ENCODE measurements at regions not wholly inside any gene's neighbourhood (a gene's known extent, or its start where the extent isn't known, plus 50 kb on each side); places are given as distances from the start of the nearest gene placed in this dataset.

GRCh38 chr4:13166214-13166613 lies 317.9 kb downstream of the RAB28 start:
- ChIA-PET CTCF (no interaction called here), POLR2A (no interaction called here)
- Histone ChIP-seq H3K27me3 (replicated peaks in 2 of 5; ENCODE audit: control insufficient read depth in 4 of 5, insufficient read depth in 5 of 5, low read length in 4 of 5) (no peaks in the 10 kb centered on the region), H3K27ac (ENCODE audit: insufficient read depth in 1 of 2, low read depth in 1 of 2, low read length in 2 of 2, poor library complexity in 1 of 2, severe bottlenecking in 2 of 2) (no peak overlapping the region), H3K9me3 (ENCODE audit: control extremely low read depth in 1 of 5, control insufficient read depth in 4 of 5, insufficient read depth in 2 of 5, low read depth in 1 of 5, low read length in 4 of 5) (no peaks in the 10 kb centered on the region), H3K4me3 (ENCODE audit: control insufficient read depth in 1 of 7, extremely low read depth in 1 of 7, insufficient read depth in 4 of 7, low read depth in 2 of 7, low read length in 6 of 7) (no peak overlapping the region), H3K36me3 (ENCODE audit: control insufficient read depth in 4 of 4, insufficient read depth in 4 of 4, low read length in 3 of 4) (no peaks in the 10 kb centered on the region), H3K4me1 (ENCODE audit: control extremely low read depth in 1 of 4, control insufficient read depth in 4 of 4, insufficient read depth in 4 of 4, low read length in 3 of 4) (no peaks in the 10 kb centered on the region)
- 100% methylated on average over 2 of the region's 2 CpGs for WGBS (ENCODE audit: insufficient coverage)
- no peak for DNase-seq

- ChIA-PET POLR2A (no interaction called here), CTCF (no interaction called here)
- Histone ChIP-seq H3K36me3 (ENCODE audit: control insufficient read depth in 4 of 4, insufficient read depth in 4 of 4, low read length in 3 of 4) (no peaks in the 10 kb centered on the region), H3K27me3 (replicated peaks in 2 of 5; ENCODE audit: control insufficient read depth in 4 of 5, insufficient read depth in 5 of 5, low read length in 4 of 5) (no peaks in the 10 kb centered on the region), H3K27ac (ENCODE audit: insufficient read depth in 1 of 2, low read depth in 1 of 2, low read length in 2 of 2, poor library complexity in 1 of 2, severe bottlenecking in 2 of 2) (no peak overlapping the region), H3K4me1 (ENCODE audit: control extremely low read depth in 1 of 4, control insufficient read depth in 4 of 4, insufficient read depth in 4 of 4, low read length in 3 of 4) (no peaks in the 10 kb centered on the region), H3K9me3 (ENCODE audit: control extremely low read depth in 1 of 5, control insufficient read depth in 4 of 5, insufficient read depth in 2 of 5, low read depth in 1 of 5, low read length in 4 of 5) (no peaks in the 10 kb centered on the region), H3K4me3 (ENCODE audit: control insufficient read depth in 1 of 7, extremely low read depth in 1 of 7, insufficient read depth in 4 of 7, low read depth in 2 of 7, low read length in 6 of 7) (no peak overlapping the region)
- 100% methylated on average over 2 of the region's 6 CpGs for WGBS (ENCODE audit: insufficient coverage)
- no peak for DNase-seq
These were observed 319.3 kb downstream of the RAB28 start for GRCh38 chr4:13164783-13165331.

- Histone ChIP-seq H3K4me1 (ENCODE audit: control extremely low read depth in 1 of 4, control insufficient read depth in 4 of 4, insufficient read depth in 4 of 4, low read length in 3 of 4) (no peaks in the 10 kb centered on the region), H3K4me3 (ENCODE audit: control insufficient read depth in 1 of 7, extremely low read depth in 1 of 7, insufficient read depth in 4 of 7, low read depth in 2 of 7, low read length in 6 of 7) (no peak overlapping the region), H3K36me3 (ENCODE audit: control insufficient read depth in 4 of 4, insufficient read depth in 4 of 4, low read length in 3 of 4) (no peaks in the 10 kb centered on the region), H3K27ac (ENCODE audit: insufficient read depth in 1 of 2, low read depth in 1 of 2, low read length in 2 of 2, poor library complexity in 1 of 2, severe bottlenecking in 2 of 2) (no peak overlapping the region), H3K9me3 (ENCODE audit: control extremely low read depth in 1 of 5, control insufficient read depth in 4 of 5, insufficient read depth in 2 of 5, low read depth in 1 of 5, low read length in 4 of 5) (no peaks in the 10 kb centered on the region), H3K27me3 (replicated peaks in 2 of 5; ENCODE audit: control insufficient read depth in 4 of 5, insufficient read depth in 5 of 5, low read length in 4 of 5) (no peaks in the 10 kb centered on the region)
- ChIA-PET POLR2A (no interaction called here), CTCF (no interaction called here)
- DNase-seq, result no peak
- WGBS (ENCODE audit: insufficient coverage), result 80% methylated on average over 5 of the region's 5 CpGs
These were observed 321.3 kb downstream of the RAB28 start for GRCh38 chr4:13162886-13163285.

GRCh38 chr4:13160920-13161319 lies 323.2 kb downstream of the RAB28 start:
- Histone ChIP-seq H3K36me3 (ENCODE audit: control insufficient read depth in 4 of 4, insufficient read depth in 4 of 4, low read length in 3 of 4) (no peaks in the 10 kb centered on the region), H3K9me3 (ENCODE audit: control extremely low read depth in 1 of 5, control insufficient read depth in 4 of 5, insufficient read depth in 2 of 5, low read depth in 1 of 5, low read length in 4 of 5) (no peaks in the 10 kb centered on the region), H3K4me3 (ENCODE audit: control insufficient read depth in 1 of 7, extremely low read depth in 1 of 7, insufficient read depth in 4 of 7, low read depth in 2 of 7, low read length in 6 of 7) (no peak overlapping the region), H3K27me3 (replicated peaks in 2 of 5; ENCODE audit: control insufficient read depth in 4 of 5, insufficient read depth in 5 of 5, low read length in 4 of 5) (no peaks in the 10 kb centered on the region), H3K27ac (ENCODE audit: insufficient read depth in 1 of 2, low read depth in 1 of 2, low read length in 2 of 2, poor library complexity in 1 of 2, severe bottlenecking in 2 of 2) (no peak overlapping the region), H3K4me1 (ENCODE audit: control extremely low read depth in 1 of 4, control insufficient read depth in 4 of 4, insufficient read depth in 4 of 4, low read length in 3 of 4) (no peaks in the 10 kb centered on the region)
- POLR2A ChIA-PET, result interaction anchor here (0.6 kb wide), 1 partner anchor 257 kb away, joined by 4 read pairs; no protein-coding TSS in a partner anchor
- CTCF ChIA-PET, result no interaction called here
- WGBS (ENCODE audit: insufficient coverage), result 100% methylated on average over 2 of the region's 2 CpGs
- DNase-seq, result no peak

- Histone ChIP-seq H3K4me3 (ENCODE audit: control insufficient read depth in 1 of 7, extremely low read depth in 1 of 7, insufficient read depth in 4 of 7, low read depth in 2 of 7, low read length in 6 of 7) (no peak overlapping the region), H3K27me3 (replicated peaks in 2 of 5; ENCODE audit: control insufficient read depth in 4 of 5, insufficient read depth in 5 of 5, low read length in 4 of 5) (no peaks in the 10 kb centered on the region)
- CTCF ChIA-PET, result no interaction called here
These were observed 325.0 kb downstream of the RAB28 start for GRCh38 chr4:13159041-13159620.

GRCh38 chr4:13151194-13151593 lies 332.9 kb downstream of the RAB28 start:
- CTCF ChIA-PET, result no interaction called here
- Histone ChIP-seq H3K27me3 (replicated peaks in 2 of 5; ENCODE audit: control insufficient read depth in 4 of 5, insufficient read depth in 5 of 5, low read length in 4 of 5) (no peaks in the 10 kb centered on the region), H3K36me3 (ENCODE audit: control insufficient read depth in 4 of 4, insufficient read depth in 4 of 4, low read length in 3 of 4) (no peaks in the 10 kb centered on the region), H3K9me3 (ENCODE audit: control extremely low read depth in 1 of 5, control insufficient read depth in 4 of 5, insufficient read depth in 2 of 5, low read depth in 1 of 5, low read length in 4 of 5) (peaks cover 0 to 2% (median 0%) of the 10 kb centered on the region in 5 experiments), H3K4me3 (ENCODE audit: control insufficient read depth in 1 of 7, extremely low read depth in 1 of 7, insufficient read depth in 4 of 7, low read depth in 2 of 7, low read length in 6 of 7) (no peak overlapping the region), H3K27ac (ENCODE audit: insufficient read depth in 1 of 2, low read depth in 1 of 2, low read length in 2 of 2, poor library complexity in 1 of 2, severe bottlenecking in 2 of 2) (no peak overlapping the region), H3K4me1 (ENCODE audit: control extremely low read depth in 1 of 4, control insufficient read depth in 4 of 4, insufficient read depth in 4 of 4, low read length in 3 of 4) (no peaks in the 10 kb centered on the region)
- no peak for DNase-seq
- POLR2A ChIA-PET, result no interaction called here
- 80% methylated on average over 4 of the region's 7 CpGs for WGBS (ENCODE audit: insufficient coverage)

More at GRCh38 chr4:13159041-13159620, 325.0 kb downstream of the RAB28 start:
- DNase-seq, result no peak
- POLR2A ChIA-PET, result no interaction called here
- no peaks in the 10 kb centered on the region for H3K36me3 ChIP-seq (ENCODE audit: control insufficient read depth in 4 of 4, insufficient read depth in 4 of 4, low read length in 3 of 4)
- no peaks in the 10 kb centered on the region for H3K9me3 ChIP-seq (ENCODE audit: control extremely low read depth in 1 of 5, control insufficient read depth in 4 of 5, insufficient read depth in 2 of 5, low read depth in 1 of 5, low read length in 4 of 5)
- no peak overlapping the region for H3K27ac ChIP-seq (ENCODE audit: insufficient read depth in 1 of 2, low read depth in 1 of 2, low read length in 2 of 2, poor library complexity in 1 of 2, severe bottlenecking in 2 of 2)
- H3K4me1 ChIP-seq (ENCODE audit: control extremely low read depth in 1 of 4, control insufficient read depth in 4 of 4, insufficient read depth in 4 of 4, low read length in 3 of 4), result no peaks in the 10 kb centered on the region
- 67% methylated on average over 4 of the region's 4 CpGs for WGBS (ENCODE audit: insufficient coverage)

- Histone ChIP-seq H3K36me3 (ENCODE audit: control insufficient read depth in 4 of 4, insufficient read depth in 4 of 4, low read length in 3 of 4) (no peaks in the 10 kb centered on the region), H3K4me3 (ENCODE audit: control insufficient read depth in 1 of 7, extremely low read depth in 1 of 7, insufficient read depth in 4 of 7, low read depth in 2 of 7, low read length in 6 of 7) (no peak overlapping the region), H3K4me1 (ENCODE audit: control extremely low read depth in 1 of 4, control insufficient read depth in 4 of 4, insufficient read depth in 4 of 4, low read length in 3 of 4) (no peaks in the 10 kb centered on the region), H3K27ac (ENCODE audit: insufficient read depth in 1 of 2, low read depth in 1 of 2, low read length in 2 of 2, poor library complexity in 1 of 2, severe bottlenecking in 2 of 2) (no peak overlapping the region), H3K27me3 (replicated peaks in 2 of 5; ENCODE audit: control insufficient read depth in 4 of 5, insufficient read depth in 5 of 5, low read length in 4 of 5) (no peaks in the 10 kb centered on the region), H3K9me3 (ENCODE audit: control extremely low read depth in 1 of 5, control insufficient read depth in 4 of 5, insufficient read depth in 2 of 5, low read depth in 1 of 5, low read length in 4 of 5) (no peaks in the 10 kb centered on the region)
- WGBS (ENCODE audit: insufficient coverage), result 85% methylated on average over 18 of the region's 19 CpGs
- no peak for DNase-seq
- ChIA-PET CTCF (no interaction called here), POLR2A (no interaction called here)
These were observed 340.7 kb downstream of the RAB28 start for GRCh38 chr4:13143222-13144070.
